ENCODE measurements at regions not wholly inside any gene's neighbourhood (a gene's known extent, or its start where the extent isn't known, plus 50 kb on each side); places are given as distances from the start of the nearest gene placed in this dataset.

DNA sequence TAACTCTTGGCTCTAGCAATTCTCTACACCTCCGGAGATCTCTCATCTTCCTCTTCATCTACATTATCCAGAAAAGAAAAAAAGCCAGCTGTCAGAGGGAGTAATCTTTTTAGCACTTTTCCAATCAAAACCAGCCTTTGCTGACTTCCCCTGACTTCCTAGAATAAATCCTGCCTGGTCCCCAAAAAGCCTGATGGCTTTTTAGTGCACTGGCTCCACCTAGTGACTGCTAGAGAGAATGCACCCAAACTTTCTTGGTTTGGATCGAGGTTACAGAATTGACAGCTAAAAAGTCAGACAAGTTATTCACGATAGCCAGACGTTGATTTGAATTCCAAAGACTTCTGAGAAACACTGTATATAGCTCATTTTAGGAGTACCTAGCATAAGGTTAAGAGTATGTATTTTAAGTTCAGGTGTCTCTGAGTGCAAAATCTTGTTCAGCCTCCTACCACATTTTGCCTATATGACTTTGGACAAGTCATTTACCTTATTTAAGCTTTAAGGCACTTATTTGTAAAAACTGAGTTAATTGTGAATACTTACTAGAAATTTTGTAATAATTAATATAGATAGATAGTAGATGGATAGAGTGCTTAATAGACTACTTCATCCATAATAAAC is 185.7 kb upstream of the GRIN2B start:
- TF ChIP-seq POLR2A (IDR thresholded peaks at IDR 0.05; ENCODE audit: low read length) (no peak), GATA1 (IDR thresholded peaks at IDR 0.05; ENCODE audit: low read depth, low read length) (no peak)
